ENCODE measurements at regions not wholly inside any gene's neighbourhood (a gene's known extent, or its start where the extent isn't known, plus 50 kb on each side); places are given as distances from the start of the nearest gene placed in this dataset.
"Not testable (repeated sequence)": the region's sequence is repeated elsewhere in the genome, so short reads cannot be mapped to it uniquely, and the experiment has no call there.

- ATAC-seq; H3K36me3 ChIP-seq; H3K9me3 ChIP-seq; in situ Hi-C loops (cut with MboI; ENCODE audit: low sequenced_read_pairs in 4 of 4); H3K27ac ChIP-seq; H3K4me3 ChIP-seq; H3K27me3 ChIP-seq; intact Hi-C loops (cut with DNase I; ENCODE audit: low total_unique reads); DNase-seq; H3K4me1 ChIP-seq: not testable (repeated sequence)
Measured at GRCh38 chr2:87674729-87675128, 73.2 kb upstream of the PLGLB2 start.

- H3K9me3 ChIP-seq; H3K4me1 ChIP-seq; H3K36me3 ChIP-seq; in situ Hi-C loops (cut with MboI; ENCODE audit: low sequenced_read_pairs in 4 of 4); intact Hi-C loops (cut with DNase I; ENCODE audit: low total_unique reads); H3K27ac ChIP-seq; H3K4me3 ChIP-seq; DNase-seq; H3K27me3 ChIP-seq: not testable (repeated sequence)
- ATAC-seq = peak in 1 of 2 donors; percentile 58
Measured at GRCh38 chr2:87675487-87675886, 72.4 kb upstream of the PLGLB2 start.

GRCh38 chr2:87677421-87677923 lies 70.4 kb upstream of the PLGLB2 start:
- H3K4me3 ChIP-seq; H3K36me3 ChIP-seq; H3K9me3 ChIP-seq; H3K27me3 ChIP-seq; DNase-seq; in situ Hi-C loops (cut with MboI; ENCODE audit: low sequenced_read_pairs in 4 of 4); H3K27ac ChIP-seq; ATAC-seq; H3K4me1 ChIP-seq; intact Hi-C loops (cut with DNase I; ENCODE audit: low total_unique reads): not testable (repeated sequence)

- H3K36me3 ChIP-seq; DNase-seq; H3K4me1 ChIP-seq; in situ Hi-C loops (cut with MboI; ENCODE audit: low sequenced_read_pairs in 4 of 4); H3K27me3 ChIP-seq; H3K4me3 ChIP-seq; H3K27ac ChIP-seq; intact Hi-C loops (cut with DNase I; ENCODE audit: low total_unique reads); H3K9me3 ChIP-seq; ATAC-seq: not testable (repeated sequence)
Measured at GRCh38 chr2:87678742-87679173, 69.1 kb upstream of the PLGLB2 start.

- H3K9me3 ChIP-seq; intact Hi-C loops (cut with DNase I; ENCODE audit: low total_unique reads); DNase-seq; in situ Hi-C loops (cut with MboI; ENCODE audit: low sequenced_read_pairs in 4 of 4); H3K36me3 ChIP-seq; H3K27me3 ChIP-seq; H3K4me3 ChIP-seq; H3K4me1 ChIP-seq; H3K27ac ChIP-seq: not testable (repeated sequence)
- peak; percentile 40 to 49 for ATAC-seq
Measured at GRCh38 chr2:87679950-87680349, 67.9 kb upstream of the PLGLB2 start.

- ATAC-seq; H3K27ac ChIP-seq; H3K9me3 ChIP-seq; in situ Hi-C loops (cut with MboI; ENCODE audit: low sequenced_read_pairs in 4 of 4); H3K36me3 ChIP-seq; H3K4me3 ChIP-seq; intact Hi-C loops (cut with DNase I; ENCODE audit: low total_unique reads); H3K4me1 ChIP-seq; DNase-seq; H3K27me3 ChIP-seq: not testable (repeated sequence)
Measured at GRCh38 chr2:87680691-87681090, 67.2 kb upstream of the PLGLB2 start.

GRCh38 chr2:87683451-87683850 lies 64.4 kb upstream of the PLGLB2 start:
- H3K4me3 ChIP-seq; H3K27me3 ChIP-seq; in situ Hi-C loops (cut with MboI; ENCODE audit: low sequenced_read_pairs in 4 of 4); H3K4me1 ChIP-seq; H3K36me3 ChIP-seq; intact Hi-C loops (cut with DNase I; ENCODE audit: low total_unique reads); H3K9me3 ChIP-seq; H3K27ac ChIP-seq: not testable (repeated sequence)
- ATAC-seq = peak; percentile 83 to 85
- peak; percentile 52 to 64 for DNase-seq

GRCh38 chr2:87683961-87684360 lies 63.9 kb upstream of the PLGLB2 start:
- H3K36me3 ChIP-seq; H3K9me3 ChIP-seq; H3K4me1 ChIP-seq; DNase-seq; intact Hi-C loops (cut with DNase I; ENCODE audit: low total_unique reads); H3K4me3 ChIP-seq; H3K27ac ChIP-seq; ATAC-seq; in situ Hi-C loops (cut with MboI; ENCODE audit: low sequenced_read_pairs in 4 of 4); H3K27me3 ChIP-seq: not testable (repeated sequence)

- ATAC-seq; H3K27me3 ChIP-seq; H3K36me3 ChIP-seq; in situ Hi-C loops (cut with MboI; ENCODE audit: low sequenced_read_pairs in 4 of 4); H3K4me3 ChIP-seq; H3K27ac ChIP-seq; intact Hi-C loops (cut with DNase I; ENCODE audit: low total_unique reads); H3K4me1 ChIP-seq; H3K9me3 ChIP-seq; DNase-seq: not testable (repeated sequence)
Measured at GRCh38 chr2:87685558-87685957, 62.3 kb upstream of the PLGLB2 start.

- intact Hi-C loops (cut with DNase I; ENCODE audit: low total_unique reads); H3K4me3 ChIP-seq; H3K9me3 ChIP-seq; H3K27ac ChIP-seq; H3K36me3 ChIP-seq; H3K4me1 ChIP-seq; ATAC-seq; in situ Hi-C loops (cut with MboI; ENCODE audit: low sequenced_read_pairs in 4 of 4); DNase-seq; H3K27me3 ChIP-seq: not testable (repeated sequence)
Measured at GRCh38 chr2:87686873-87687549, 60.9 kb upstream of the PLGLB2 start.

GRCh38 chr2:87687550-87688270 lies 60.2 kb upstream of the PLGLB2 start:
- H3K27me3 ChIP-seq; H3K4me1 ChIP-seq; H3K9me3 ChIP-seq; H3K27ac ChIP-seq; ATAC-seq; DNase-seq; H3K36me3 ChIP-seq; in situ Hi-C loops (cut with MboI; ENCODE audit: low sequenced_read_pairs in 4 of 4); H3K4me3 ChIP-seq; intact Hi-C loops (cut with DNase I; ENCODE audit: low total_unique reads): not testable (repeated sequence)
